MM.1S (cell line): ENCODE measurements at regions not wholly inside any gene's neighbourhood (a gene's known extent, or its start where the extent isn't known, plus 50 kb on each side); places are given as distances from the start of the nearest gene placed in this dataset.

ENCODE experiments used
- CTCF ChIP-seq: fragments of 300-600 bp; sonication (generic); IDR thresholded peaks from 2 replicates; pipeline ENCODE4 v1.5.1; 2016; ENCODE audit warnings: antibody characterized with exemption, low read length, mixed read lengths
- EZH2 ChIP-seq: fragments of 300-600 bp; sonication (generic); optimal IDR thresholded peaks from 2 replicates; pipeline ENCODE3; 2017; ENCODE audit warnings: low read depth, mild to moderate bottlenecking, antibody characterized with exemption, low read length, mixed read lengths
- EZH2phosphoT487 ChIP-seq: fragments of 300-600 bp; sonication (generic); IDR thresholded peaks from 2 replicates; pipeline ENCODE4 v1.6.1; 2018; ENCODE audit warnings: antibody characterized with exemption, low read length

- TF ChIP-seq CTCF (no peak), EZH2phosphoT487 (no peak), EZH2 (no peak)
These were observed 304.0 kb downstream of the ZEB1 start for GRCh38 chr10:31622978-31623377.
